ENCODE measurements at regions not wholly inside any gene's neighbourhood (a gene's known extent, or its start where the extent isn't known, plus 50 kb on each side); places are given as distances from the start of the nearest gene placed in this dataset.

- no peak overlapping the region for H3K4me3 ChIP-seq
- peak; percentile 33 to 70 for DNase-seq (ENCODE audit: low read depth in 1 of 2, low spot score in 1 of 2)
- H3K9me3 ChIP-seq, result no peaks in the 10 kb centered on the region
- no peaks in the 10 kb centered on the region for H3K4me1 ChIP-seq
- TF ChIP-seq PBX3 (IDR thresholded peaks at IDR 0.05), result no peak
- TF ChIP-seq JUN (IDR thresholded peaks at IDR 0.05), result no peak
- TF ChIP-seq RNF2 (IDR thresholded peaks at IDR 0.05; ENCODE audit: borderline replicate concordance, low read depth), result no peak
- TF ChIP-seq TFCP2L1 (CRISPR knock-in tag; IDR thresholded peaks at IDR 0.05), result no peak
- peak; percentile 69 for TF ChIP-seq CTCF (IDR thresholded peaks at IDR 0.05)
- no peak for TF ChIP-seq FOSL2 (IDR thresholded peaks at IDR 0.05)
- no peak for TF ChIP-seq FOSL2 (CRISPR knock-in tag; IDR thresholded peaks at IDR 0.05)
- peak; percentile 74 to 79 for TF ChIP-seq RAD21 (conservative IDR thresholded peaks at IDR 0.05 in 1 of 2, IDR thresholded peaks at IDR 0.05 in 1 of 2)
- peak; percentile 49; the same call in 2 of the 3 replicates for TF ChIP-seq SMC3 (IDR thresholded peaks at IDR 0.05)
- ATAC-seq, result peak; percentile 64 to 77; a peak in 5 of 6 replicates
- POLR2A ChIA-PET, result no interaction called here
- H3K27ac ChIP-seq, result no peak overlapping the region
- no peak overlapping the region for H3K4me2 ChIP-seq
- FAIRE-seq, result no peak
- CTCF ChIA-PET, result interaction anchor here (0.6 to 2.4 kb wide), 11 partner anchors 10 to 930 kb away, joined by 3 to 14 read pairs (median 5); no protein-coding TSS in a partner anchor
- 0% methylated on average over 7 of the region's 7 CpGs for WGBS (ENCODE audit: missing lambda C conversion rate)
Measured at GRCh38 chr3:137946356-137946973, 63.5 kb upstream of the CLDN18 start.

GRCh38 chr3:137947117-137947516 is 62.8 kb upstream of the CLDN18 start:
- Histone ChIP-seq H3K9me3 (no peaks in the 10 kb centered on the region), H3K4me1 (no peaks in the 10 kb centered on the region), H3K27ac (no peak overlapping the region), H3K4me2 (no peak overlapping the region), H3K4me3 (no peak overlapping the region)
- DNase-seq (ENCODE audit: low read depth in 1 of 2, low spot score in 1 of 2) (no peak), FAIRE-seq (no peak), ATAC-seq (no peak)
- POLR2A ChIA-PET, result no interaction called here
- no peak for TF ChIP-seq RAD21 (conservative IDR thresholded peaks at IDR 0.05 in 1 of 2, IDR thresholded peaks at IDR 0.05 in 1 of 2)
- no peak for TF ChIP-seq REST (IDR thresholded peaks at IDR 0.05)
- TF ChIP-seq BHLHE40 (IDR thresholded peaks at IDR 0.05; ENCODE audit: low read depth, low read length), result no peak
- no peak for TF ChIP-seq FOSL2 (IDR thresholded peaks at IDR 0.05)
- TF ChIP-seq FOSL2 (CRISPR knock-in tag; IDR thresholded peaks at IDR 0.05), result no peak
- no peak for TF ChIP-seq FOXS1 (CRISPR knock-in tag; IDR thresholded peaks at IDR 0.05)
- TF ChIP-seq CBX8 (IDR thresholded peaks at IDR 0.05), result no peak
- TF ChIP-seq CBX2 (IDR thresholded peaks at IDR 0.05; ENCODE audit: borderline replicate concordance, low read depth), result no peak
- TF ChIP-seq PBX3 (IDR thresholded peaks at IDR 0.05), result no peak
- no peak for TF ChIP-seq ZSCAN20 (CRISPR knock-in tag; IDR thresholded peaks at IDR 0.05)
- no peak for TF ChIP-seq NPAS2 (CRISPR knock-in tag; IDR thresholded peaks at IDR 0.05; ENCODE audit: borderline replicate concordance)
- TF ChIP-seq NFE2L2 (conservative IDR thresholded peaks at IDR 0.05; ENCODE audit: low read length), result no peak
- no peak for TF ChIP-seq TFCP2L1 (CRISPR knock-in tag; IDR thresholded peaks at IDR 0.05)
- no peak for TF ChIP-seq EHMT2 (IDR thresholded peaks at IDR 0.05; ENCODE audit: low read depth)
- no peak for TF ChIP-seq ZC3H11A (IDR thresholded peaks at IDR 0.05)
- TF ChIP-seq SMC3 (IDR thresholded peaks at IDR 0.05), result no peak
- no peak for TF ChIP-seq RFX5 (IDR thresholded peaks at IDR 0.05)
- CTCF ChIA-PET, result interaction anchor here (0.6 to 2.4 kb wide), 8 partner anchors 10 to 931 kb away, joined by 3 to 14 read pairs (median 6); no protein-coding TSS in a partner anchor
- WGBS (ENCODE audit: missing lambda C conversion rate), result 4% methylated on average over 2 of the region's 2 CpGs

All from A549 (cell line).